NCI-H345 treated with DMSO at 0.1 percent for 48 hours (cell line): ENCODE measurements at regions not wholly inside any gene's neighbourhood (a gene's known extent, or its start where the extent isn't known, plus 50 kb on each side); places are given as distances from the start of the nearest gene placed in this dataset.
A peak's percentile ranks its signal among the peaks of the same experiment; 100 is the strongest.

Experiments used
- DNase-seq: peaks from one replicate; lab custom pipeline; 2025; ENCODE audit not compliant: unreplicated experiment; lab: John Stamatoyannopoulos, UW

- no peak for DNase-seq
These were observed 99.7 kb upstream of the WLS start for GRCh38 chr1:68332041-68332440.

- no peak for DNase-seq
These were observed 99.0 kb upstream of the WLS start for GRCh38 chr1:68331117-68331865.

GRCh38 chr1:68330391-68330790 is 98.1 kb upstream of the WLS start:
- no peak for DNase-seq

GRCh38 chr1:68329096-68329835 is 96.9 kb upstream of the WLS start:
- DNase-seq = no peak

GRCh38 chr1:68328490-68328889 is 96.2 kb upstream of the WLS start:
- no peak for DNase-seq

GRCh38 chr1:68327414-68327813 is 95.1 kb upstream of the WLS start:
- DNase-seq = no peak

GRCh38 chr1:68326481-68326880 is 94.2 kb upstream of the WLS start:
- no peak for DNase-seq

- no peak for DNase-seq
These were observed 92.0 kb upstream of the WLS start for GRCh38 chr1:68324316-68324715.

- no peak for DNase-seq
These were observed 90.7 kb upstream of the WLS start for GRCh38 chr1:68322837-68323687.

GRCh38 chr1:68322096-68322495 is 89.8 kb upstream of the WLS start:
- DNase-seq = no peak

- no peak for DNase-seq
These were observed 88.9 kb upstream of the WLS start for GRCh38 chr1:68321084-68321685.

GRCh38 chr1:68320349-68320748 is 88.0 kb upstream of the WLS start:
- DNase-seq = no peak

GRCh38 chr1:68319907-68320306 is 87.6 kb upstream of the WLS start:
- DNase-seq = no peak

GRCh38 chr1:68317543-68317942 is 85.2 kb upstream of the WLS start:
- DNase-seq = no peak

GRCh38 chr1:68314151-68314780 is 81.9 kb upstream of the WLS start:
- DNase-seq = no peak

- peak; percentile 44 for DNase-seq
These were observed 81.4 kb upstream of the WLS start for GRCh38 chr1:68313735-68314134.

GRCh38 chr1:68308034-68308433 is 75.7 kb upstream of the WLS start:
- no peak for DNase-seq

- no peak for DNase-seq
These were observed 75.1 kb upstream of the WLS start for GRCh38 chr1:68307378-68307787.

- DNase-seq = peak; percentile 39
These were observed 69.2 kb upstream of the WLS start for GRCh38 chr1:68301471-68302001.

GRCh38 chr1:68294367-68295066 is 62.2 kb upstream of the WLS start:
- no peak for DNase-seq
